ENCODE measurements at regions not wholly inside any gene's neighbourhood (a gene's known extent, or its start where the extent isn't known, plus 50 kb on each side); places are given as distances from the start of the nearest gene placed in this dataset.

DNA sequence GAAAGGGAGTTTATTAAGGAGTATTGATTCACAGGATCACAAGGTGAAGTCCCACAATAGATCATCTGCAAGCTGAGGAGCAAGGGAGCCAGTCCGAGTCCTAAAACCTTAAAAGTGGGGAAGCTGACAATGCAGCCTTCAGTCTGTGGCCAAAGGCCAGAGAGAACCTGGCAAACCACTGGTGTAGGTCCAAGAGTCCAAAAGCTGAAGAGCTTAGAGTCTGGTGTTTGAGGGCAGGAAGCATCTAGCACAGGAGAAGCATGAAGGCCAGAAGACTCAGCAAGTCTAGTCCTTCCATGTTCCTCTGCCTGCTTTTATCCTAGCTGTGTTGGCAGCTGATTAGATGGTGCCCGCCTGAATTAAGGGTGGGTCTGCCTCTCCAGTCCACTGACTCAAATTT is 193.0 kb downstream of the KIF2B start:
- TF ChIP-seq EP300 (IDR thresholded peaks at IDR 0.05; ENCODE audit: borderline replicate concordance): no peak
- TF ChIP-seq TAF1 (IDR thresholded peaks at IDR 0.05; ENCODE audit: low read depth): no peak
- no peak for TF ChIP-seq TEAD4 (IDR thresholded peaks at IDR 0.05)
- no peak for TF ChIP-seq YY1 (IDR thresholded peaks at IDR 0.05; ENCODE audit: low read depth)

DNA sequence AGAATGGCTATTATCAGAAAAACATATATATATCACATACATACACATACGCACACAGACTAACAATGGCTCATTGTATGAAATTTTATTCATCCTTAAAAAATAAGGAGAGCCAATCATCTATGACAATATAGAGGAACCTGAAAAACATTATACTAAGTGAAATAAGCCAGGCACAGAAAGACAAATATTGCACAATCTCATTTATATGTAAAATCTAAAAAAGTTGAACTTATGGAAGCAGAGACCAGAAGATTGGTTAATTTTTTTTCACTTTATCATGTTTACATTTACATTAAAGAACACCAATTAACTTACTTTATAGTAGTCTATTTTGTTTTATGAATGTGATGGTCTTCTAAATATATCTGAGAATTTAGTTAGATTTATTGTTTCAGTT is 198.7 kb downstream of the KIF2B start:
- TF ChIP-seq RAD21 (IDR thresholded peaks at IDR 0.05; ENCODE audit: low read depth) (no peak), FOXM1 (IDR thresholded peaks at IDR 0.05; ENCODE audit: borderline replicate concordance, low read depth) (no peak), CREB1 (IDR thresholded peaks at IDR 0.05; ENCODE audit: low read depth) (no peak), TEAD4 (IDR thresholded peaks at IDR 0.05) (no peak), ZBTB7A (IDR thresholded peaks at IDR 0.05; ENCODE audit: low read depth) (no peak), TAF1 (IDR thresholded peaks at IDR 0.05; ENCODE audit: low read depth) (no peak), EGR1 (IDR thresholded peaks at IDR 0.05) (no peak), CEBPB (IDR thresholded peaks at IDR 0.05) (no peak), TCF12 (IDR thresholded peaks at IDR 0.05; ENCODE audit: low read depth) (no peak), EP300 (IDR thresholded peaks at IDR 0.05; ENCODE audit: borderline replicate concordance) (no peak)
- TF ChIP-seq, protein P1, sequence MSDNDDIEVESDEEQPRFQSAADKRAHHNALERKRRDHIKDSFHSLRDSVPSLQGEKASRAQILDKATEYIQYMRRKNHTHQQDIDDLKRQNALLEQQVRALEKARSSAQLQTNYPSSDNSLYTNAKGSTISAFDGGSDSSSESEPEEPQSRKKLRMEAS (IDR thresholded peaks at IDR 0.05): no peak

DNA sequence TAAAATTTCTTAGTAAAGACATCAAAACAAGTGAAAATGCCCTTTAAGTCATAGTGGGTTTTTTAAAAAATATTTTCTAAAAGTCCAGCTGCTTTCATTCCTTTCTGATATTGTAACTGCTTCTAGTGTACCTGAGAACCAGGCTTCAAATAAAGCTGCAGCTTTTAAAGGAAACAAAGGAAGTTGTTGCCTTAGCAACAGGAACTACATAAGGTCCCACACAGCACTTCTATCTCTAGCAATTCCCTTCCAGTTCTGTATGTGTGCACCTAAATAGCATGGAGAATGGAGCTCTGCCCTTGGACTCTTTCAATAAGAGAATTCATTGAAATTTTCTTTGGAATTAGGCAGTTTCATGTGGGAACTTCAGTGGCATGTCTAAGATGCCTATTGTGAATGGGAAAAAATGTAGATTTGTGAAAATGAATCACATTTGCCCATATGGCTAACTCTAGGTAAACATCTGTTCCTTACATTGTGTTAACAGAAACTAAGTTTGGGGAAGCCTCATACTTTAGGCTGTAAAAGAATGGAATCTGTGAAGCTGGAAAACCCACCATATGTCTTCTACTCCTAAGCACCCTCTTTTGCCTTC is 206.4 kb downstream of the KIF2B start:
- TF ChIP-seq TAF1 (IDR thresholded peaks at IDR 0.05; ENCODE audit: low read depth): no peak
- TF ChIP-seq RAD21 (IDR thresholded peaks at IDR 0.05; ENCODE audit: low read depth): no peak
- TF ChIP-seq CREB1 (IDR thresholded peaks at IDR 0.05; ENCODE audit: low read depth): no peak
- no peak for TF ChIP-seq TCF12 (IDR thresholded peaks at IDR 0.05; ENCODE audit: low read depth)
- no peak for TF ChIP-seq CEBPB (IDR thresholded peaks at IDR 0.05)
- TF ChIP-seq ZBTB7A (IDR thresholded peaks at IDR 0.05; ENCODE audit: low read depth): no peak
- TF ChIP-seq, protein P2, sequence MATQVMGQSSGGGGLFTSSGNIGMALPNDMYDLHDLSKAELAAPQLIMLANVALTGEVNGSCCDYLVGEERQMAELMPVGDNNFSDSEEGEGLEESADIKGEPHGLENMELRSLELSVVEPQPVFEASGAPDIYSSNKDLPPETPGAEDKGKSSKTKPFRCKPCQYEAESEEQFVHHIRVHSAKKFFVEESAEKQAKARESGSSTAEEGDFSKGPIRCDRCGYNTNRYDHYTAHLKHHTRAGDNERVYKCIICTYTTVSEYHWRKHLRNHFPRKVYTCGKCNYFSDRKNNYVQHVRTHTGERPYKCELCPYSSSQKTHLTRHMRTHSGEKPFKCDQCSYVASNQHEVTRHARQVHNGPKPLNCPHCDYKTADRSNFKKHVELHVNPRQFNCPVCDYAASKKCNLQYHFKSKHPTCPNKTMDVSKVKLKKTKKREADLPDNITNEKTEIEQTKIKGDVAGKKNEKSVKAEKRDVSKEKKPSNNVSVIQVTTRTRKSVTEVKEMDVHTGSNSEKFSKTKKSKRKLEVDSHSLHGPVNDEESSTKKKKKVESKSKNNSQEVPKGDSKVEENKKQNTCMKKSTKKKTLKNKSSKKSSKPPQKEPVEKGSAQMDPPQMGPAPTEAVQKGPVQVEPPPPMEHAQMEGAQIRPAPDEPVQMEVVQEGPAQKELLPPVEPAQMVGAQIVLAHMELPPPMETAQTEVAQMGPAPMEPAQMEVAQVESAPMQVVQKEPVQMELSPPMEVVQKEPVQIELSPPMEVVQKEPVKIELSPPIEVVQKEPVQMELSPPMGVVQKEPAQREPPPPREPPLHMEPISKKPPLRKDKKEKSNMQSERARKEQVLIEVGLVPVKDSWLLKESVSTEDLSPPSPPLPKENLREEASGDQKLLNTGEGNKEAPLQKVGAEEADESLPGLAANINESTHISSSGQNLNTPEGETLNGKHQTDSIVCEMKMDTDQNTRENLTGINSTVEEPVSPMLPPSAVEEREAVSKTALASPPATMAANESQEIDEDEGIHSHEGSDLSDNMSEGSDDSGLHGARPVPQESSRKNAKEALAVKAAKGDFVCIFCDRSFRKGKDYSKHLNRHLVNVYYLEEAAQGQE (IDR thresholded peaks at IDR 0.05; ENCODE audit: low read depth): no peak
- no peak for TF ChIP-seq NFIC (IDR thresholded peaks at IDR 0.05)

DNA sequence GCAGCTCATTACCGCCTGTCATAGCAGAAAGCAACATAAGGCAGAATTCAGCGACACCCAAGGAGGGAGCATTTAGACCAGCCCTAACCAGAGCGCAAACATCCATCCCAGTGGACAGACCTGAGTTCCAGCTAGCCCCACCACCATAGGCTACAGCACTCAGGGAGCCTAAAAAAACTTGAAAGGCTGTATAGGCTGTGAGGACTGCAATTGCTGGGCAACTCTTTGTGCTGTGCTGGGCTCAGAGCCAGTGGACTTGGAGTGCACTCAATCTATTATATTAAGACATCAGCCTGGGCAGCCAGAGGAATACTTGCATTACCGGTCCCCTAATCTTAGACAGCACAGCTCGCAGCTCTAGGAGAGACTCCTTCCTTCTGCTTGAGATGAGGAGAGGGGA is 207.3 kb downstream of the KIF2B start:
- TF ChIP-seq TAF1 (IDR thresholded peaks at IDR 0.05; ENCODE audit: low read depth) (no peak), ZBTB7A (IDR thresholded peaks at IDR 0.05; ENCODE audit: low read depth) (no peak), EP300 (IDR thresholded peaks at IDR 0.05; ENCODE audit: borderline replicate concordance) (no peak)
- TF ChIP-seq, protein P3, sequence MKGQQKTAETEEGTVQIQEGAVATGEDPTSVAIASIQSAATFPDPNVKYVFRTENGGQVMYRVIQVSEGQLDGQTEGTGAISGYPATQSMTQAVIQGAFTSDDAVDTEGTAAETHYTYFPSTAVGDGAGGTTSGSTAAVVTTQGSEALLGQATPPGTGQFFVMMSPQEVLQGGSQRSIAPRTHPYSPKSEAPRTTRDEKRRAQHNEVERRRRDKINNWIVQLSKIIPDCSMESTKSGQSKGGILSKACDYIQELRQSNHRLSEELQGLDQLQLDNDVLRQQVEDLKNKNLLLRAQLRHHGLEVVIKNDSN (IDR thresholded peaks at IDR 0.05): no peak
- TF ChIP-seq, protein P2 (IDR thresholded peaks at IDR 0.05; ENCODE audit: low read depth): no peak

DNA sequence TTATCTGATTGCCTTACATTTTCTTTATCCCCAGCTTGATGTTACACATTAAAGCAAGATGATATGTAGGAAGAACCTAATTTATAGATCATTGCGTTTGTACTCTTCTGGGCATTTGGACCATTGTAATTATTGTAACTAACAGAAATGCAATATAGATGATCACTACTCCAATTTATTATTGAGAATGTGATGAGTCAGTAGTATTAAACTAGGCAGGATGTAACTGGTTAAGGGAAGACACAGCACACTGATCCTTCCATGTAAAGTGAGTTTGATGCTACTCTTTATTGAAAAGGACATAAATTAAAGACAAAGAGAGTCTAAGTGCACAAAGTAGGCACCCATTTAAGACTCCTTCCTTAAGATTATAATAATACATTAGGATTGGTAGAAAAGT is 223.8 kb downstream of the KIF2B start:
- no peak for TF ChIP-seq TCF12 (IDR thresholded peaks at IDR 0.05; ENCODE audit: low read depth)
- no peak for TF ChIP-seq YY1 (IDR thresholded peaks at IDR 0.05; ENCODE audit: low read depth)
- TF ChIP-seq CREB1 (IDR thresholded peaks at IDR 0.05; ENCODE audit: low read depth): no peak
- no peak for TF ChIP-seq FOXM1 (IDR thresholded peaks at IDR 0.05; ENCODE audit: borderline replicate concordance, low read depth)
- TF ChIP-seq ZBTB7A (IDR thresholded peaks at IDR 0.05; ENCODE audit: low read depth): no peak
- TF ChIP-seq RAD21 (IDR thresholded peaks at IDR 0.05; ENCODE audit: low read depth): no peak
- TF ChIP-seq TEAD4 (IDR thresholded peaks at IDR 0.05): no peak
- no peak for TF ChIP-seq EGR1 (IDR thresholded peaks at IDR 0.05)

DNA sequence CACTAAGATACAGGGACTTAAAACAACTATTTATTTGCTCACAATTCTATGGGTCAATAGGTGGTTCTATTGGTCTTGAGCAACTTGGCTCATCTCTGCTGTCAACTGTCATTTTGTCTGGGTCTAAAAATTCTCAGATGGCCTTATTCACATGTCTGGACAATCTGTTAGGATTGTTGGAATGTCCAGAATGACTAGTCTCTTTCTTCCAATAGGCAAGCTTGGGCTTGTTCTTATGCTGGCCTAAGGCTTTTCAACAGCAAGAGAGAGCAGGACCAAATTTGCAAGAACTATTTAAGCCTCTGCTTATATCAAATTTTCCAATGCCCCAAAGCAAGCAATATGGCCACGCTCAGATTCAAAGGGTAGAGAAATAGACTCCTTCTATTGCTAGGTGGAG is 240.9 kb downstream of the KIF2B start:
- TF ChIP-seq, protein P3 (IDR thresholded peaks at IDR 0.05): no peak
- TF ChIP-seq ZBTB7A (IDR thresholded peaks at IDR 0.05; ENCODE audit: low read depth) (no peak), TCF12 (IDR thresholded peaks at IDR 0.05; ENCODE audit: low read depth) (no peak), TAF1 (IDR thresholded peaks at IDR 0.05; ENCODE audit: low read depth) (no peak), EGR1 (IDR thresholded peaks at IDR 0.05) (no peak), CREB1 (IDR thresholded peaks at IDR 0.05; ENCODE audit: low read depth) (no peak), EP300 (IDR thresholded peaks at IDR 0.05; ENCODE audit: borderline replicate concordance) (no peak), NFIC (IDR thresholded peaks at IDR 0.05) (no peak), TEAD4 (IDR thresholded peaks at IDR 0.05) (no peak), FOXM1 (IDR thresholded peaks at IDR 0.05; ENCODE audit: borderline replicate concordance, low read depth) (no peak)

DNA sequence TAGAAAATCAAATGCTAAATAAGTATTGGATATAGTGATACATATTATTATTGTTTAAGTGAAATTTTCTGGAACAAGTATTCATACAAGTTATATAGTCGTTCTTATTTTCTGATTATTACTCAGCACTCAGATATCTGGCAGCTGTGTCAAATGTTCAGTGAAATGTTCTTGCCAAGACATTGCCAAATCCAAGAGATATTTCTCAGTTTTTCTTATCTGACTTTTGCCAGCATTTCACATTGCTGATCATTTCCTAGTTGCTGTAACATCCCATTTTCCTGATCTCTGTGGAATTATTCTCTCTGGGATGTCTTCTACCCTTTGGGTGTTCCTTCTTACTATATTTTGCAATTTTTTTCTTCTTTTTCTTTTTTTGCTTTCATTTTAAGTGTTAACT is 262.3 kb downstream of the KIF2B start:
- TF ChIP-seq EGR1 (IDR thresholded peaks at IDR 0.05): no peak
- TF ChIP-seq FOXM1 (IDR thresholded peaks at IDR 0.05; ENCODE audit: borderline replicate concordance, low read depth): no peak
- no peak for TF ChIP-seq CEBPB (IDR thresholded peaks at IDR 0.05)
- no peak for TF ChIP-seq NFIC (IDR thresholded peaks at IDR 0.05)
- TF ChIP-seq, protein P2 (IDR thresholded peaks at IDR 0.05; ENCODE audit: low read depth): no peak
- no peak for TF ChIP-seq TEAD4 (IDR thresholded peaks at IDR 0.05)
- TF ChIP-seq, protein P3 (IDR thresholded peaks at IDR 0.05): no peak
- no peak for TF ChIP-seq TAF1 (IDR thresholded peaks at IDR 0.05; ENCODE audit: low read depth)
- TF ChIP-seq, protein P1 (IDR thresholded peaks at IDR 0.05): no peak
- TF ChIP-seq ZBTB7A (IDR thresholded peaks at IDR 0.05; ENCODE audit: low read depth): no peak
- TF ChIP-seq RAD21 (IDR thresholded peaks at IDR 0.05; ENCODE audit: low read depth): no peak
- no peak for TF ChIP-seq YY1 (IDR thresholded peaks at IDR 0.05; ENCODE audit: low read depth)

Data from Ishikawa (cell line).